GM23338 (cell line): ENCODE measurements at regions not wholly inside any gene's neighbourhood (a gene's known extent, or its start where the extent isn't known, plus 50 kb on each side); places are given as distances from the start of the nearest gene placed in this dataset.
A peak's percentile ranks its signal among the peaks of the same experiment; 100 is the strongest.

Source experiments
- ATAC-seq: fragments of 200-7000 bp; cut with Tn5 transposase; 3 replicates; pipeline ENCODE4 v1.9.1; 2020
- DNase-seq: peaks from one replicate; pipeline ENCODE4 v3.0.0-alpha.2; 2015; ENCODE audit warnings: low spot score
- H2AFZ ChIP-seq: fragments of 200-600 bp; sonication (generic); 2 replicates; pipeline ENCODE4 v1.8.0; 2016; ENCODE audit warnings: antibody characterized with exemption, mild to moderate bottlenecking, moderate library complexity
- H3F3A ChIP-seq: fragments of 200-600 bp; sonication (generic); replicated peaks from 2 replicates; pipeline ENCODE4 v1.8.0; 2017; ENCODE audit warnings: antibody characterized with exemption, mixed run types, low read depth
- H3K27ac ChIP-seq: fragments of 200-600 bp; sonication (generic); 2 replicates; pipeline ENCODE4 v1.6.1; 2016; ENCODE audit warnings: low read depth
- H3K27me3 ChIP-seq: fragments of 200-600 bp; sonication (generic); 2 replicates; pipeline ENCODE4 v1.8.0; 2016; ENCODE audit warnings: mild to moderate bottlenecking, mixed run types, moderate library complexity; ENCODE audit not compliant: insufficient read depth
- H3K36me3 ChIP-seq: fragments of 200-600 bp; sonication (generic); 2 replicates; pipeline ENCODE4 v1.8.0; 2016; ENCODE audit warnings: mild to moderate bottlenecking; ENCODE audit not compliant: insufficient read depth
- H3K4me1 ChIP-seq: fragments of 200-600 bp; sonication (generic); 2 replicates; pipeline ENCODE4 v1.8.0; 2016; ENCODE audit warnings: mild to moderate bottlenecking, moderate library complexity; ENCODE audit not compliant: insufficient read depth
- H3K4me2 ChIP-seq: fragments of 200-600 bp; sonication (generic); 2 replicates; pipeline ENCODE4 v1.7.1; 2017; ENCODE audit warnings: mixed run types
- H3K4me3 ChIP-seq: fragments of 200-600 bp; sonication (generic); 2 replicates; pipeline ENCODE4 v1.6.1; 2016; ENCODE audit warnings: mixed run types
- H3K79me2 ChIP-seq: fragments of 200-600 bp; sonication (generic); replicated peaks from 2 replicates; pipeline ENCODE4 v1.8.0; 2017; ENCODE audit warnings: mild to moderate bottlenecking; ENCODE audit not compliant: insufficient read depth
- H3K9me2 ChIP-seq: fragments of 200-600 bp; sonication (generic); 2 replicates; pipeline ENCODE4 v1.8.0; 2017; ENCODE audit not compliant: insufficient read depth
- H4K20me1 ChIP-seq: fragments of 200-600 bp; sonication (generic); replicated peaks from 2 replicates; pipeline ENCODE4 v1.8.0; 2017; ENCODE audit warnings: mild to moderate bottlenecking; ENCODE audit not compliant: insufficient read depth
- H3K27ac Mint-ChIP-seq: 2 replicates; pipeline ENCODE4 v1.8.0; 2020; ENCODE audit warnings: inconsistent platforms, mild to moderate bottlenecking, moderate library complexity, mixed read lengths
- H3K27me3 Mint-ChIP-seq: 3 replicates; pipeline ENCODE4 v1.8.0; 2022; ENCODE audit warnings: low read depth, mild to moderate bottlenecking, moderate library complexity, mixed read lengths, inconsistent platforms; ENCODE audit not compliant: insufficient read depth, poor library complexity
- H3K36me3 Mint-ChIP-seq: 3 replicates; pipeline ENCODE4 v1.8.0; 2021; ENCODE audit warnings: low read depth, mild to moderate bottlenecking, inconsistent platforms, moderate library complexity, mixed read lengths
- H3K4me1 Mint-ChIP-seq: 3 replicates; pipeline ENCODE4 v1.8.0; 2020; ENCODE audit warnings: mild to moderate bottlenecking, inconsistent platforms, mixed read lengths
- H3K4me3 Mint-ChIP-seq: 3 replicates; pipeline ENCODE4 v1.8.0; 2021; ENCODE audit warnings: moderate library complexity, mild to moderate bottlenecking, inconsistent platforms, mixed read lengths
- H3K9me3 Mint-ChIP-seq: 3 replicates; pipeline ENCODE4 v1.8.0; 2020; ENCODE audit warnings: moderate library complexity, mild to moderate bottlenecking, inconsistent platforms, mixed read lengths
- CREB1 ChIP-seq: fragments of 250-450 bp; sonication (Bioruptor Pico); IDR thresholded peaks from 2 replicates; pipeline ENCODE4 v1.5.0; 2020; ENCODE audit warnings: low read depth, mild to moderate bottlenecking, moderate library complexity
- CTCF ChIP-seq, 2 experiments: fragments of 200-600 bp in 1 of 2; sonication (generic) in 1 of 2; conservative IDR thresholded peaks; 2 replicates each; pipeline versions ENCODE4 v1.5.1 to v1.6.1; 2016 to 2017; ENCODE audit warnings: antibody characterized with exemption in 2 of 2, low read depth in 2 of 2, mild to moderate bottlenecking in 2 of 2, moderate library complexity in 1 of 2
- ETS1 ChIP-seq: IDR thresholded peaks from 2 replicates; pipeline ENCODE4 v1.6.1; 2016; ENCODE audit warnings: antibody characterized with exemption
- EZH2 ChIP-seq: fragments of 200-600 bp; sonication (generic); IDR thresholded peaks from one replicate; pipeline ENCODE4 v1.8.0; 2017; ENCODE audit warnings: antibody characterized with exemption, mild to moderate bottlenecking, low read depth; ENCODE audit not compliant: unreplicated experiment
- EZH2phosphoT487 ChIP-seq: fragments of 200-600 bp; sonication (generic); IDR thresholded peaks from one replicate; pipeline ENCODE4 v1.8.1; 2018; ENCODE audit warnings: antibody characterized with exemption; ENCODE audit not compliant: unreplicated experiment
- JUNB ChIP-seq: IDR thresholded peaks from one replicate; pipeline ENCODE4 v1.6.1; 2016; ENCODE audit warnings: antibody characterized with exemption; ENCODE audit not compliant: unreplicated experiment
- NANOG ChIP-seq: IDR thresholded peaks from 2 replicates; pipeline ENCODE4 v1.6.1; 2016; ENCODE audit warnings: antibody characterized with exemption, borderline replicate concordance
- POLR2AphosphoS5 ChIP-seq: IDR thresholded peaks from 2 replicates; pipeline ENCODE4 v1.6.1; 2016; ENCODE audit warnings: antibody characterized with exemption, low read depth
- REST ChIP-seq: IDR thresholded peaks from one replicate; pipeline ENCODE4 v1.6.1; 2018; ENCODE audit warnings: antibody characterized with exemption; ENCODE audit not compliant: unreplicated experiment
- STAT1 ChIP-seq: IDR thresholded peaks from one replicate; pipeline ENCODE4 v1.6.1; 2016; ENCODE audit warnings: antibody characterized with exemption; ENCODE audit not compliant: unreplicated experiment
- ZNF114 ChIP-seq: fragments of 250-450 bp; sonication (Bioruptor Pico); IDR thresholded peaks from 2 replicates; pipeline ENCODE4 v1.5.0; 2020; ENCODE audit warnings: mild to moderate bottlenecking, moderate library complexity
- ZNF331 ChIP-seq: fragments of 250-450 bp; sonication (Bioruptor Pico); IDR thresholded peaks from 2 replicates; pipeline ENCODE4 v1.5.0; 2020; ENCODE audit warnings: low read depth, mild to moderate bottlenecking, moderate library complexity

- TF ChIP-seq CTCF (conservative IDR thresholded peaks at IDR 0.05; ENCODE audit: low read depth in 2 of 2) (no peak), REST (no peak), JUNB (no peak), ZNF114 (CRISPR knock-in tag) (no peak), ETS1 (no peak), POLR2AphosphoS5 (no peak)
Measured at GRCh38 chr15:62895139-62895866, 147.2 kb upstream of the TPM1 start (continued).

GRCh38 chr15:62895905-62896316 lies 146.6 kb upstream of the TPM1 start:
- no peaks in the 10 kb centered on the region for H3K9me3 Mint-ChIP-seq
- ATAC-seq (peak; percentile 37), DNase-seq (no peak)
- no peak overlapping the region; the same call in 2 of the 3 replicates for H3K4me3 Mint-ChIP-seq
- H3K4me1 ChIP-seq, result peaks cover 24% of the 10 kb centered on the region
- no peaks in the 10 kb centered on the region for H3K36me3 Mint-ChIP-seq
- no peak overlapping the region for H3K4me3 ChIP-seq
- 0 out of 2 replicates have a peak overlapping the region, but pooled peaks have one; percentile 34 for H3K4me2 ChIP-seq
- H3K27me3 Mint-ChIP-seq, result peaks cover 4% of the 10 kb centered on the region
- H3K4me1 Mint-ChIP-seq, result peaks cover 37% of the 10 kb centered on the region
- H3K9me2 ChIP-seq, result no peaks in the 10 kb centered on the region
- peak overlapping the region; percentile 47; the same call in 1 of the 2 replicates for H3K27ac ChIP-seq
- peak overlapping the region; percentile 2 for H2AFZ ChIP-seq
- no peaks in the 10 kb centered on the region for H3K27me3 ChIP-seq
- H3K27ac Mint-ChIP-seq, result peak overlapping the region; percentile 85
- H3K36me3 ChIP-seq, result no peaks in the 10 kb centered on the region
- H3F3A ChIP-seq, result no peaks in the 10 kb centered on the region
- no peaks in the 10 kb centered on the region for H4K20me1 ChIP-seq
- no peaks in the 10 kb centered on the region for H3K79me2 ChIP-seq
- no peak for TF ChIP-seq REST
- TF ChIP-seq ZNF114 (CRISPR knock-in tag), result no peak
- TF ChIP-seq CREB1 (CRISPR knock-in tag), result no peak
- TF ChIP-seq ETS1, result no peak
- TF ChIP-seq ZNF331 (CRISPR knock-in tag), result no peak
- TF ChIP-seq JUNB, result no peak
- TF ChIP-seq STAT1, result no peak
- no peak for TF ChIP-seq CTCF (conservative IDR thresholded peaks at IDR 0.05; ENCODE audit: low read depth in 2 of 2)
- no peak for TF ChIP-seq POLR2AphosphoS5
- TF ChIP-seq EZH2, result no peak
- no peak for TF ChIP-seq NANOG
- no peak for TF ChIP-seq EZH2phosphoT487
